Globus pallidus (tissue), 1 donor: ENCODE measurements at regions not wholly inside any gene's neighbourhood (a gene's known extent, or its start where the extent isn't known, plus 50 kb on each side); places are given as distances from the start of the nearest gene placed in this dataset.
A peak's percentile ranks its signal among the peaks of the same experiment; 100 is the strongest.

Source experiments
- DNase-seq: peaks from one replicate; pipeline ENCODE4 v3.0.0-alpha.2; 2015; ENCODE audit warnings: low spot score

DNA sequence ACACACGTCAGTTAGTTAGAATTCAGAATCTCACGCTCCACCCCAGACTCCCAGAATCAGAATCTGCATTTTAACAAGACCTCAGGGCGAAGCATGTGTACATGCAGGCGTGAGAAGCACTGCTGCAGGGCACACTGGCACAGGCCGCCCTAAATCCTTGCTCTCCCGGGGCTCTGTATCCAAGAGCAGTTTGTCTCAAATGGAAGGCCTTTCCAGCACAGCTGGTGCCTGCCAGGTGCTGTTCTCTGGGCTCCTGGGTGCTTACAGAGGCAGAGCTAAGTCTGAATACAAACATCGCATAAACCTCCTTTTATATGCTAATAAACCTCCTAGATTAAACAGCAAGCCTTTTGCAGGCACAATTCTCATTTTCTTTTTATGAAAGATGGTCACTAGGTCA lies 119.1 kb upstream of the CD93 start:
- DNase-seq: peak; percentile 55

DNA sequence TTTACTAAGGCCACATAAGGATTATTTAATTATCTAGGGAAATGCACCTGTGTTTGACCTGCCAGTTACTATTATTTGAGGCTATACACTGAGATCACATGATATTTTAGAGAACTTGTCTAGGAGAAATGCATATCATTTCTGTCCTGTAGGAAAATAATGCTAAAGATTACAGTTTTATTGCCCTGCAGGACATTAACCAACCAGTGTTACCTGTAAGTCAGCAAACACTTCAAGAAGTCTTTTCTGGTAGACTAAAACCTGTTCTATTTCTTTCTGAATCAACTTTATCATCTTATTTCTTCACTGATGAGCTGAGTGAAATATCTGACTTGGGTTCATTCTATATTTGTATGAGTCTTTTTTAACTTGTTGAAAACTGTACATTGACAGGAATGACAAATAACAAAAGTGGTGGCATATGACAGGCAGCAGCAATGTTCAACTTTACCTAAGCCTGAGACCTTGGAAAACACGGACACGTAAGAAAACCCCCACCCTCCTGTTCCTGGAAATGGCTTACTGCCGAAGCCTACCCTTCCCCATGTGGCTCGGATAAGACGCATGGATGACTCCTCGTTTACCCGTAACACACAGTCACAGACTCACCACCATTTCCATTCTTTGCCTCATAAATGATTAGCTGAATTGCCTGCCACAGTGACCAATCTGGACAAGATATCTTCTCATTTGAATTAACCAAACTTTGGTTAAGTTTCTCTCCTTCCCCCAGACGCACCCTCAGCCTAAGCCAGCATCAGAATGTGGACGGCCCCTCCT lies 118.0 kb upstream of the CD93 start:
- no peak for DNase-seq

DNA sequence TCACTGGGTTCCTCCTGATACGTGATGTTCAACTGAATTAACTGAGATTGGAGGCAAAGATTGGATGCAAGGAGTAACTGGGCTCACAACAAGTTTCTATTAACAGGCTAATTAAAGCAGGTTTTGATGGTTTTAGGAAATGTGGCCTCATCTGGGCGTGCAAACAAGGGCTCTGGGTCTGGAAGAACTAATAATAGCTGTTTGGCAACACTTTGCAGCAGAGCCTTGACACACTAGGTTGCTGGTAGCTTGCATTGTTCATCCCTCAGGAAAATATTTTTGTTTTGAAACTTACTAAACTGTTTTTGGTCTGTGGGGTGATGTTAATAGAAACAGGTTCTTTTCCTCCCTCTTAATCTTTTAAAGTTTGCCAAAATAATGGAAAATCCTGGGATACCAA lies 117.2 kb upstream of the CD93 start:
- no peak for DNase-seq

DNA sequence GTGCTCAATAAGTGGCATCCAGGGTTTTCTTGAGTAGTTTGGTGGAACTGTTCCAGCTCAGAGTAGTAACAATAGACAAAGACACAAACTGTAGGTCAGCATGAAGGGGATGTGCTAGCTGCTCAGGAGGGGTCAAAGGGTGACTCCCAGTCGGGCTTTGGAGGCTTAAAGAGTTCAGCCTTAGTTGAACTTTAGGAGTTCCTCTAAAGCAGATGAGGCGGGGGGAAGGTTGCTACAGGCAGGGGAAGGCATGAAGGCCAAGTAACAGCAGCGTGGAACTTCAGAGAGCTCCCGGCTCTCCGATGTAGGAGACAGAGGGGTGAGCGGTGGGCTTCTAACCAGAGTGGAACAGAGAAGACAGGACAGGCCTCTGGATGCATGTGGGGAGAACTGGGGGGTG lies 115.5 kb upstream of the CD93 start:
- no peak for DNase-seq

DNA sequence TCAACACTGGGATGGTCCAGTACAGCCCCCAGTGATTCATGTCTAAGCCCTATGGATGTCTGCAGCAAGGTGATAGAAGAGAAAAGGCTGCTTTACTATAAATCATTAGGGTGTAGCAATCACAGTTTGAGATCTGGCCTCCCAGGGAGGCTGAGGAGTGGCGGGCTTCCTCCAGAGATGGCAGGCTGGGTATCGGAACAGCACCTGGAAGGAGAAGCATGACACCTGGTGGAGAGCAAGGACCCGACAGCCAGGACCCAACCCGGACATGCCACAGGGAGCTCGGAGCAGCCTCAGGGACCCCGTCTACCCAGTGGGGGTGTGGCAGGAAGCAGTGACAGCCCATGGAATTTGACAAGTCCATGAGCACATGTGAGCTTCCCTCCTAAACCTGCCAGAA lies 114.8 kb upstream of the CD93 start:
- no peak for DNase-seq

DNA sequence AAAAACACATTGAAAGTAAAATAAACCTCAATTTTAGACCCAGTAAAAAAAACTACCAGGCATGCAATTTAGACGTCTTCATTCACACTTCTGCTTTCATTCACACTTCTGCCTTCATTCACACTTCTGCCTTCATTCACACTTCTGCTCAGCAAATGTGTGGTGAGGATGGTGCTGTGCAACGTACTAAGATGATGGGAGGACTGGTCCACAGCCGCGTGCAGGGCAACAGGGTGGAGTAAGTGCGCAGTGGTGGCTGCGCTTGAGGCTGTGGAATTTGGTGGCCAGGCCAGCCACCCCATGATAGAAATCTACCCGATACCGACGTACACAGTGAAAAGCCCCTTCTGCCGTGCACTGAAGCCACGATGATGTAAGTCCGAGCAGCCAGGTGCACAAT lies 114.3 kb upstream of the CD93 start:
- DNase-seq: no peak

DNA sequence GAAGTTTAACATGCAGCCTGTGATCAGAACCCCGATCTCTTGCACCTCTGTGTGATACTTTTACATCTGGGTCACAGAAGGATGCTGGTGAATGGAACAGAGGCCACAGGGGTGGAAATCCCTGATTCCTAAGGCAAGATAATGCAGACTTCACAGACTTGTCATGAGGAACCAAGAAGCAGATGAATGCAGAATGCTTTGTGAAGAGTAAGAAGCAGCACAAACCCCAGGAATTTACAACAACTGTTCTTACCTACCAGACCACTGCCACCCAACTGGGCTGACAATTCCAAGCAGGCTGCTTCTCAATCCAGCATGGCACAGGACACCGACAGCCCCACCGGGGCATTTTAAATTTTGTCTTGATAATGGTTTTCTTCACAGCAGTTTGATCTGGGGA lies 113.2 kb upstream of the CD93 start:
- no peak for DNase-seq

DNA sequence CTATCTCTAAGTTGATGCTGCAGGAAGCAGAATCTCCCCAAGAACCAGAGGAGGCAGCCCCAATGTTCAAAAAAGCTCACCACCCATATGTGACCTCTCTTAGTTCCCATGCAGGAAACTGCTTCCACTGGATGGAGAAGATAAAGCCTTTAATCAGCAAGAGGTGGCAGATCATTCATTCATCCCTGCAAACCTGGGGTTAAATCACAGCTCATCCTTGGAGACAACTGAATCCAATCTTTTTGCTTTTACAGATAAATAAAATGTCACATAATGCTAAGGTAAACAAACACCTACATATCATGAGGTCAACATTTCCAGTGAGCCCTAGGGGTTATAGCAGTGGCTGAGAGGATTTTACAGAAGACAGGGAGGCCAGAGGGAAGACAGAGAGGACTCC lies 112.7 kb upstream of the CD93 start:
- DNase-seq: no peak

DNA sequence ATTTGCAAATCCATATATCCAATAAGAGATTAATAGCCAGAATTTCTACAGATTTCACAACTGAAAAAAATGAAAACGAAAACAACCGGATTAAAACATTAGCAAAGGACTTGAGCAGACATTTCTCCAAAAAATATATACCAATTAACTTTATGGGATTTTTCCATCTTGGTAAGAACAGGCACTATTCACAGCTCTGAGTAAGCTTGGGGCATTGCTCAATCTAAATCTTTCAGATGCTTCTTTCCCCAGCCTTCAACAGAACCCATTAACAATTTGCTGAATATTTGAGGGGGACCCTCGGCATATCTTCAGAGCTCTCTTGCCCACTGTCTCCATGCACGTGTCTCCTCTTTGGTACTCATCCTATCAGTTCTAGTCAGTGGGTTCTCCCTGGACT lies 111.7 kb upstream of the CD93 start:
- no peak for DNase-seq

DNA sequence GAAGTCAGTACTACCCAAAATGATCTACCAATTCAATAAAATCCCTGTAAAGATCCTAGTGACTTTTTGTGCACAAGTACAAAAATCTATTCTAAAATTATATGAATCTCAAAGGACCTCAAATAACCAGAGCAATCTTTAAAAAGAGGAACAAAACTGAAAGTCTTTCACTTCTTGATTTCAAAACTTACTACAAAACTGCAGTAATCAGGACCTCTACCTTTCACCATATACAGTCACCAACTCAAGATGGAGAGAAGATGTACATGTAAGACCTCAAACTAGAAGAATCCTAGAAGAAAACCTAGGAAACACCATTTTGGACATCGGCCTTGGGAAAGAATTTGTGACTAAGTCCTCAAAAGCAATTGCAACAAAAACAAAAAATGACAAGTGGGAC lies 109.5 kb upstream of the CD93 start:
- no peak for DNase-seq

DNA sequence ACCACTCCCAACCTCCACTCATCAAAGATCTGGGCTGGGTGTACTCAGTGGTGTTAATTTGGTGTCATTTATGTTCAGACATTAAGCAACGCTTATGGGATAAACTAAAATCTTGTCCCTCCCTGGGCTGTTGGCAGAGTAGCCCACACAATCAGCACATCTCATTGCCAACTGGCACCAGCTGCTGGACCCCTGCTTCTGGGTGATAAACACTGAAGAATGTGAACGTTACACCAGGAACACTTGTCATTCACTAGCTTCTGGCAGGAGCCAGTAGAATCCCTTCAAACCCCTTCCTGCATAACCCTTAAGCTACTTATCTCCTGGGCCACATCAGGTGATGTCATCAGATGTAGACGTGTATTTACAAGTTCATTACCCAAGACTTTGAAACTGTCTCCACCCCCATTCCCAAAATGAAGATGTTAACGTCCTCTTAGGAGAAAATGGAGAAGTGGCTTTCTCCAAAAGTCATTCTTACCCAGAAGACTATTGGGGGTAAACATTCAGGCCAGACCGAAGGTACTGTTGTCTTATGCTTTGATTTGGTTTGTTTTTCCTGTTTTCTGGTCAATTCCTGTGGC lies 107.8 kb upstream of the CD93 start:
- DNase-seq: no peak

DNA sequence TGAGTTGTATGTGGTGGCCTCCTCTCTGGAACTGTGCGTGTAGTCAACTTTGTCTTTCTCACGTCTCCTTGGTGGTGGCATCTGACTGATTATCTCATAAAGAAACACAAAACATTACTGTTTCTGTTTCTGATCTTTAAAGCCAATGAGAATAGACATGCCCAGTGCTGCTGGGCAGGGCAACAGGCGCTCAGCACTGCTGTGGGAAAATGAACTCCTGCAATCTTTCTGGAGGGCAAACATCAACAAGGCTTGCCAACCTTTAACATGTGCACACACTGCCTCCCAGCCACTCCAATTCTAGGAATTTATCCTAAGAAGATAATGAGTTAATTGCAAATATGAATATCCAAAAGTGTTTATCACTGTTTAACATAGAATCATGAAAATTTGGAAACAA lies 106.3 kb upstream of the CD93 start:
- DNase-seq: no peak

DNA sequence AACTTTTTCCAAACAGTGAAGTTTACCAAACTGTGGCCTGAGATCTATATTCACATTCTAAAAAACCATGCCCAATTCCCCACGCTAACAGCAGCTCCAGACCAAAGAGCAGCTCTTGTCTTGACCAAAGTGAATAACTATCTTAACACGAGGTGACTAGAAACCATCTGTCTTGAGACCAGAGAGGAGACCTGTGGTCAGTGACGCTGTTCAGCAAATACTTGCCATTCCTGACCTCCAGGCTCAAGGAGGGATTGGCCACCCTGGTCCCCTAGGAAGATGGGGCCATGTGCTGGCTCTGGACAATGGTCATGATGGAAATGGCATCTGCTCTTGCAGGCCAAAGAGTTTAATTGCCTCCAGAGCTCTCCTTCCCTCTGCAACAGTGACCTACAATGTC lies 104.4 kb upstream of the CD93 start:
- no peak for DNase-seq

DNA sequence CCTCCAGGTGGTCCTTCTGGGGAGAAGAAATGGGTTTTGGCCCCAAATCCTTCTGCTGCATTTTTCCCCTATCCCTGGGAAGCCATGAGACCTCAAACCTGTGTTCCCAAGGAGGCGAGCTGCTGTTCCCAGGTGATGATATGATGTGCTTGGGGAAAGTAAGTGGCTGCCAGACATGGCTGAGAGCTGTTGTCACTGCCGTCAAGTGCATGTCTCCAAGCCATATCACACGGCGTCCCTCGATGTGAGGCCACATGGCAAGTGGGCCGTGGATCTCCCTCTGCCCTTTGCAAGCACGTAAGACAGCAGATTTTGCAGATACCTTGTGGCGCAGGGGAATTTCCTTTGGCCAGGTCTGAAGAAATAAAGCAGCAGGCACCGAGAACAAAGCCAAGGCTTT lies 103.7 kb upstream of the CD93 start:
- no peak for DNase-seq

DNA sequence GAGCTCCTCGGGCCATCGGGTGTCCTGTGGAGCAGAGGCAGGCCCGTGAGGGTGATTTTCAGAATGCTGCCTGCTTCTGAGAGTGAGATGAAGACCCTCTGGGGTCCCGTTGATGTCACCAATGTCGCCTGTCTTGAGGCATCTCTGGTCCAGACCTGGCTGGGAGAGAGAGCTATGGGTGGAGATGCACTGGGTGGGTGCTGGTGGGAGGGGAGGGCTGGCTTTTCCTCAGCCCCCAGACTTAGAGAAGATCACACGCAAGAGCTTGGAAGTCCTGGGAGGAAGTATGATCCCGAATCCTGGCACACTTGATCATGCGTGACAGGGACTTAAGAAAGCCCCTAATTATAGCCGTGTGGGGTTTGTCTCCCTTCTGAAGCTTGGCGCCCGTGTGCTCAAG lies 103.2 kb upstream of the CD93 start:
- DNase-seq: no peak

DNA sequence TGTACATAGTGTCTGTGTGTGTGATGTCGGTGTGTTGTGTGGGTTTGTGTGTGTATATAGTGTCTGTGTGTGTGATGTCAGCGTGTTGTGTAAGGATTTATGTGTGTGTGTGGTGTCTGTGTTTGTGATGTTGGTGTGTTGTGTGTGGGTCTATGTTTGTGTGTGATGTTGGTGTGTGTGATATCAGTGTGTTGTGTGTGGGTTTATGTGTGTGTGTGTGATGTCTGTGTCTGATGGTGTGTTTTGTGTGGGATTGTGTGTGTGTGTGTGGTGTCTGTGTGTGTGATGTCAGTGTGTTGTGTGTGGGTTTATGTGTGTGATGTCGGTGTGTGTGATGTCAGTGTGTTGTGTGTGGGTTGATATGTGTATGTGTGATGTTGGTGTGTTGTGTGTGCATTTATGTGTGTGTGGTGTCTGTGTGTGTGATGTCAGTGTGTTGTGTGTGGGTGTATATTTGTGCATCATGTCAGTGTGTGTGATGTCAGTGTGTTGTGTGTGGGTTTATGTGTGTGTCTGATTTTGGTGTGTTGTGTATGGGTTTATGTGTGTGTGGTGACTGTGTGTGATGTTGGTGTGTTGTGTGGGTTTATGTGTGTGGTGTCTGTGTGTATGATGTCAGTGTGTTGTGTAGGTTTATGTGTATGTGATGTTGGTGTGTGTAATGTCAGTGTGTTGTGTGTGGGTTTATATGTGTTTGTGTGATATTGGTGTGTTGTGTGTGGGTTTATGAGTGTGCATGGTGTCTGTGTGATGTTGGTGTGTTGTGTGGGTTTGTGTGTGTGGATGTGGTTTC lies 102.4 kb upstream of the CD93 start:
- DNase-seq: no peak

DNA sequence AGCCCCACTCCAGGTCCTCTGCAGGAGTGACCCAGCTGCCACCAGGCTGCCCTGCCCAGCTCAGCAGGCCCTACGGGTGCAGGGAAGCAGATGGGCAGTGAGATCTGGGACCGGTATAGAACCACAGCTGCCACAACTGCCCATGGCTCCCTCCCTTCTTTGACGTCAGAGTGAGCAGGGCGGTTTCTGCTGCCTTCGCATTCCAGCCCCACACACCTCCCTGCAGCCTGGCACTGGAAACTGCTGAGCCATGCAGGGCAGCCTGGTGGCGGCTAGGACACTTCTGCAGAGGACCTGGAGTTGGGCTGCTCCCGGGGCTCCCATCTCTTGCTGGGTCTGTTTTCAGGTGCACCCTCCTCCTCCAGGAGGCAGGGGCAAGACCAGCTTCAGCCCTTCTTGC lies 101.6 kb upstream of the CD93 start:
- no peak for DNase-seq

DNA sequence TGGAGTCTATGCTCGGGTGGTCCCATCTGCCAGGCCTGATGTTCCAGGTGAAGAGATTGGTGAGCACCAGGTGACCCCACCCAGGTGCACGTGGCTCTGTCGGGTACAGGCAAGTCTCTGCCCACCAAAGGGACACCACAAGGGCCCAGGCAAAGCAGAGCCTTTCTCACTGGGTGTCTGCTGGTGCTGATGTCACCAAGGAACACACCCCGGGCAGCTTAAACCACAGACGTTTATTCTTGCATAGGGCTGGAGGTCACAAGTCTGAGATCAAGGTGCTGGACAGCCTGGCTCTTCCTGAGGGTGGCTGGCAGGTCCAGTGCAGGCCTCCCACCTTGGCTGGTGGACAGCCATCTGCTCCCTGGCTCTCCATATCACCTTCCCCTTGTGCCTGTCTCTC lies 100.7 kb upstream of the CD93 start:
- DNase-seq: no peak

DNA sequence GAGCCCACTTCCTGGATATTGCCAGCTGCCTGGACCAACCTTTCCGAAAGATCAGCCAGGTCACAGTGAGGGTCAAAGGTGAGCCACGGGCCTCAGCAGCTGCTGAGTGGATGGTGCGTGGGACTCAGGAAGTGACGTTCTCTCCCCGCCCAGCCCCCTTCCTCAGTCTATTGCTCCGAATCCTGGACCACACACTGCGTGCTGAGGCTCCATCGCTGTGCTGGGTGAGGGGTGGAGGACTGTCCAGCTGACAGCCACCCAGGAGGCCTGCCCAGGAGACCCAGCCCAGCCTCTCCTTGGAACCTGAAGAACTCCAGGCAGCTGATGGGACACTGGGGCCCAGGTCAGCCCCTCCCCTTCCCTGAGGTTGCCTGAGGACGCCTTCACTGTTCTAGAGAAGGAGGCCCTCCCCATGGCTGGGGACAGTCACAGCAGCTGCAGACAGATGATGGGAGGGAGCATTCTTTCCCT lies 94.4 kb upstream of the CD93 start:
- DNase-seq: no peak

DNA sequence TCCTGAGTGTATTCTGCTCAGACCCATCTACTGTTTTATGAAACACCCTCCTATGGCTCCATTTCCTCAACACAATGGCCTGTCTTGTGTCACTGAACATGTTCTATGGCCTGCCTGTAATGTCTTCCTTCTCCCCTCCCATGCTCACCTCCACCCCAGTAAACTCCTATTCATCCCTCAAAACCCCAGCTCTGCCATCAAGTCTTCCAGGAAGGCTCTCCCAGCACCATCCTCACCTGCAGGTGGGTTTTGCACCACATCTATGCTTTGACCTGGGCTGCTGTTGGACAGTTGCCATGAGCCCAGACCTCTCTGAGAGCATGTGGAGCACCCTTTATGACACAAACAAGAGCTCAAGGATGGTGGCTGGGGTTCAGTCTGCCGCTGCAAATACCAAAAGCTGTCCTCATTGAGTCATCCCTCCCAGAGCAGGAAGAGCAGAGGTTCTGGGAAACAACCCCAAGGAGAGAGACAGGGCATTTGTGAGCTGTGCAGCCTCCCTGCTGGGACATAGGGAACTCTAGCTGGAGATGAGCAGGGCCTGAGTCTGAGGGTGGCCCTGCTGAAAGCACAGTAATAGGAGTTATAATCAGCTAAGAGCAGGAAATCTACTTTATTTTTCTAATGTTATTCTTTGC lies 93.8 kb upstream of the CD93 start:
- DNase-seq: no peak

DNA sequence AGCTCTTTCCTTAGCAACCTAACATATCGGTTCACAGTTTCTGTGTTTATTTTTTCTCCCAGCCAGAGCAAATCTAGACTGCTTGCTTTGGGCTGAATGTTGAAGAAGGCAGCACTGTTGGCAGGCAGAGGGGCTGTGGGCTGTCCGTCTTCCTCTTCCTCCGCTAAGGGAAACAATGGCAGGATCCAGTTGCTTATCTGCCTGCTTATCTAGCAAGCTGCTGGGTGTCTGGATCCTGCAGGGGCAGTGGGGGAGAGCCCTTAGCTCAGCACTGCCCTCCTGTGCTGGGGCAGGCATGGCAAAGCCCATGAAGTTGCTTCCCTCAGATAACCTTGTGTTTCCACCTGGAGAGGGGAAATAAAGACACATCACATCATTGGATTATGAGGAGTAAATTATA lies 92.7 kb upstream of the CD93 start:
- no peak for DNase-seq

DNA sequence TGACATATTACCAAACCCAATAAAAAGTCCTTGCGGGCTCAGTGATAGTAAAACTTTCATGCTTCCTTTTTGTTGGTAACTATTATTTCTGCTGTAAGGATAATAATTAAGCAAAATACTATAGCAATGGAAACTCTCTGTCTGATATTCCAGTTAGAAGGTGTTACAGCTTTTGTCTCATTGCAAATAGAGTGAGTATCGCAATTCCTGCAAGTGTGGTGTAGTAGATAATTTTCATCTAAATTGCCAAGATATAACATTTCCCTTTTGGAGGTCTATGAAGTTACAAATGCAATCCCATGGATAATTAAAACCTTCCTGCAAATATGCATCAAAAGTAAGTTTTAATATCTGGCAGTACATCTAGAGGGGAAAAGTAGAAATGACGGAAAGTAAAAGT lies 88.7 kb upstream of the CD93 start:
- DNase-seq: no peak

DNA sequence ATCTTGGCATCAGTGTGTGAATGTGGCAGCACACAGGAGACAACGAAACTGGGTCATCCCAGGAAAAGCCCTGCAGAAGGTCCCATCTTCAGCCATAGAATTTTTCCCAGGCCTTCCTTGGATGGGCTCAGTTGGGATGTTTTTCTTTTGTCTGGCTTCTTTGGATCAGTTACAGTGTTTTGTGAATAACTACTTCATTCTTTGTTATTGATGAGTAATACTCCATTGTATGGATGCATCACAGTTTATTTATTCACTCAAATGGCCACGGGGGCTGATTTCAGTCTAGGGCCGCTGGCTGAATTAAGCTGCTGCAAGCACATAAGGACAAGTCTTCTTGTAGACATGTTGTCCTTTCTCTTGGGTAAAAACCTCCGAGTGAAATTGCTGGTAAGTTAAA lies 81.3 kb upstream of the CD93 start:
- no peak for DNase-seq
